H1 (cell line): ENCODE measurements at regions not wholly inside any gene's neighbourhood (a gene's known extent, or its start where the extent isn't known, plus 50 kb on each side); places are given as distances from the start of the nearest gene placed in this dataset.

ENCODE experiments used
- ATF2 ChIP-seq: IDR thresholded peaks from 2 replicates; pipeline ENCODE4 v1.6.1; 2012; ENCODE audit warnings: low read length, inconsistent platforms
- CHD2 ChIP-seq: IDR thresholded peaks from 2 replicates; pipeline ENCODE4 v1.6.1; 2012; ENCODE audit warnings: low read length, improper control_type of control experiment
- CTCF ChIP-seq, 3 experiments: IDR thresholded peaks; 1 replicate in 2 of 3; 2 replicates in 1 of 3; pipeline versions ENCODE4 v1.5.1 to v1.6.1; 2011; ENCODE audit warnings: low read length in 3 of 3, mild to moderate bottlenecking in 3 of 3, inconsistent platforms in 2 of 3, low read depth in 1 of 3, moderate library complexity in 1 of 3; ENCODE audit not compliant: insufficient read depth in 1 of 3; ENCODE audit errors: control extremely low read depth in 1 of 3
- EZH2 ChIP-seq: fragments of 200-600 bp; sonication (generic); IDR thresholded peaks from 2 replicates; pipeline ENCODE4 v1.7.1; 2012; ENCODE audit warnings: low read depth, mild to moderate bottlenecking, moderate library complexity, low read length, inconsistent platforms; ENCODE audit not compliant: severe bottlenecking
- NRF1 ChIP-seq: IDR thresholded peaks from 2 replicates; pipeline ENCODE4 v1.6.1; 2011; ENCODE audit warnings: mild to moderate bottlenecking, low read depth, low read length, improper control_type of control experiment
- PHF8 ChIP-seq: fragments of 200-600 bp; sonication (generic); conservative IDR thresholded peaks from 2 replicates; pipeline ENCODE4 v1.7.1; 2012; ENCODE audit warnings: low read depth, mild to moderate bottlenecking, inconsistent platforms, low read length, moderate library complexity
- POLR2A ChIP-seq, 2 experiments: IDR thresholded peaks; 1 replicate in 1 of 2; 2 replicates in 1 of 2; pipeline ENCODE4 v1.6.1; 2011; ENCODE audit warnings: low read depth in 2 of 2, low read length in 2 of 2, mild to moderate bottlenecking in 2 of 2; ENCODE audit errors: control extremely low read depth in 1 of 2
- POLR2AphosphoS5 ChIP-seq: IDR thresholded peaks from 2 replicates; pipeline ENCODE4 v1.6.1; 2011; ENCODE audit warnings: low read depth, low read length
- RBBP5 ChIP-seq: IDR thresholded peaks from 2 replicates; pipeline ENCODE4 v1.7.1; 2012; ENCODE audit warnings: low read depth, mild to moderate bottlenecking, inconsistent platforms, low read length, moderate library complexity, borderline replicate concordance
- SIX5 ChIP-seq: IDR thresholded peaks from 2 replicates; pipeline ENCODE4 v1.6.1; 2011; ENCODE audit warnings: mild to moderate bottlenecking, low read depth, low read length

GRCh38 chr3:166324401-166324800, 487.2 kb upstream of the BCHE start:
- TF ChIP-seq RBBP5: no peak
- no peak for TF ChIP-seq CHD2
- TF ChIP-seq PHF8: no peak
- no peak for TF ChIP-seq EZH2
- TF ChIP-seq POLR2A (IDR thresholded peaks at IDR 0.05; ENCODE audit: control extremely low read depth in 1 of 2, low read depth in 2 of 2, low read length in 2 of 2): no peak
- TF ChIP-seq POLR2AphosphoS5: no peak
- TF ChIP-seq SIX5: no peak
- TF ChIP-seq NRF1: no peak
- TF ChIP-seq CTCF (IDR thresholded peaks at IDR 0.05; ENCODE audit: control extremely low read depth in 1 of 3, insufficient read depth in 1 of 3, low read depth in 1 of 3, low read length in 3 of 3): no peak
- TF ChIP-seq ATF2: no peak
